Naive thymus-derived CD8-positive, alpha-beta T cell (primary cell): ENCODE measurements at regions not wholly inside any gene's neighbourhood (a gene's known extent, or its start where the extent isn't known, plus 50 kb on each side); places are given as distances from the start of the nearest gene placed in this dataset.

Experiments used
- ATAC-seq, 2 donors: fragments of 150-1000 bp; cut with Tn5 transposase in 1 of 2; sonication (Bioruptor Pico), chemical (Tn5 transposase) in 1 of 2; 1 replicate in 1 of 2; 2 replicates in 1 of 2; pipeline ENCODE4 v1.10.0; 2021; ENCODE audit warnings: mild to moderate bottlenecking in 2 of 2, moderate library complexity in 2 of 2
- POLR2A ChIA-PET: fragments of 350-600 bp; sonication (Branson Sonifier 250); formaldehyde crosslinking; loops from one replicate; lab custom pipeline; 2021; ENCODE audit warnings: antibody characterized with exemption; lab: Charles Lee
- DNase-seq, 10 donors: peaks; one replicate each; pipeline versions ENCODE4 v3.0.0 to v3.0.0-alpha.2; 2020 to 2022
- H3K27ac Mint-ChIP-seq, 10 donors: one replicate each; pipeline ENCODE4 v1.8.0; 2020 to 2022; ENCODE audit warnings: mild to moderate bottlenecking in 10 of 10, mixed read lengths in 10 of 10, moderate library complexity in 4 of 10, inconsistent platforms in 1 of 10
- H3K27me3 Mint-ChIP-seq, 5 donors: one replicate each; pipeline ENCODE4 v1.8.0; 2021 to 2022; ENCODE audit warnings: mixed read lengths in 5 of 5
- H3K36me3 Mint-ChIP-seq, 3 donors: one replicate each; pipeline ENCODE4 v1.8.0; 2020 to 2022; ENCODE audit warnings: mixed read lengths in 3 of 3, mild to moderate bottlenecking in 2 of 3, inconsistent platforms in 1 of 3
- H3K4me1 Mint-ChIP-seq, 4 donors: one replicate each; pipeline ENCODE4 v1.8.0; 2021 to 2022; ENCODE audit warnings: mixed read lengths in 4 of 4
- H3K4me3 Mint-ChIP-seq, 10 donors: one replicate each; pipeline ENCODE4 v1.8.0; 2020 to 2022; ENCODE audit warnings: mild to moderate bottlenecking in 10 of 10, mixed read lengths in 10 of 10, moderate library complexity in 6 of 10, inconsistent platforms in 1 of 10
- H3K9me3 Mint-ChIP-seq, 9 donors: one replicate each; pipeline ENCODE4 v1.8.0; 2020 to 2022; ENCODE audit warnings: mixed read lengths in 9 of 9, mild to moderate bottlenecking in 3 of 9, inconsistent platforms in 1 of 9, moderate library complexity in 1 of 9

DNA sequence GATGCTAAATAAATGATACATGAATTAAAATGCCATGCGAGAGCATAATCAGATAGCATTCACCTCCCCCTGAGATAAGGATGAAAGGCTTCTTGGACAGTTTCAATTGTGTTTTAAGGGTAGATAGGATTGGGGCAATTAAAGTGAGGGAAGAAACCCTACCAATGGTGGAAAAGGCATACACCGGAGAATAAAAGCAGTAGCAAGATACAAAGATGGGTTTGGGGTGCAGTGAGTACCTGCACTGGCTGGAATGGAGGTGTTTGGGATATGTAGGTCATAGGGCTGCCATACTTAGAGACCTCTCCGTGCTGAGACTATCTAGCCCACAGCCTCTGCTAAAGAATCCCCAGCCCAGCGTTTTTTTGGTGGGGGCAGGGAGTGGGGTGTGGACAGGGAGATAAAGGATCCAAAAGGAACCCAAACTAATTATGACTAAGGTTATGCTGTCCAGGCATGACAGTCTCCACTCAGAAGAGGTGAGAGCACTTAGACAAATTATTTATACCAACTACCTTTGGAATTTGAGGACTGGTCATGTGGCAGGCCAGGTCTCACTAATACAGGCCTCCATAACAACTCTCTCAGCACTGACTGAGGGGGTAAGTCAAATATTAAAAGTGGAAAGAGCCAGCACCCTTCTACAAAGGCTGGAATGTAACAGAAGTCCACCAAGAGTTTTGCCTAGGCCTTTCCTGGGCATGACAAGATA is 280.8 kb downstream of the ADGB start:
- Mint-ChIP-seq H3K27ac (no peak overlapping the region), H3K36me3 (no peaks in the 10 kb centered on the region), H3K4me3 (no peak overlapping the region)

DNA sequence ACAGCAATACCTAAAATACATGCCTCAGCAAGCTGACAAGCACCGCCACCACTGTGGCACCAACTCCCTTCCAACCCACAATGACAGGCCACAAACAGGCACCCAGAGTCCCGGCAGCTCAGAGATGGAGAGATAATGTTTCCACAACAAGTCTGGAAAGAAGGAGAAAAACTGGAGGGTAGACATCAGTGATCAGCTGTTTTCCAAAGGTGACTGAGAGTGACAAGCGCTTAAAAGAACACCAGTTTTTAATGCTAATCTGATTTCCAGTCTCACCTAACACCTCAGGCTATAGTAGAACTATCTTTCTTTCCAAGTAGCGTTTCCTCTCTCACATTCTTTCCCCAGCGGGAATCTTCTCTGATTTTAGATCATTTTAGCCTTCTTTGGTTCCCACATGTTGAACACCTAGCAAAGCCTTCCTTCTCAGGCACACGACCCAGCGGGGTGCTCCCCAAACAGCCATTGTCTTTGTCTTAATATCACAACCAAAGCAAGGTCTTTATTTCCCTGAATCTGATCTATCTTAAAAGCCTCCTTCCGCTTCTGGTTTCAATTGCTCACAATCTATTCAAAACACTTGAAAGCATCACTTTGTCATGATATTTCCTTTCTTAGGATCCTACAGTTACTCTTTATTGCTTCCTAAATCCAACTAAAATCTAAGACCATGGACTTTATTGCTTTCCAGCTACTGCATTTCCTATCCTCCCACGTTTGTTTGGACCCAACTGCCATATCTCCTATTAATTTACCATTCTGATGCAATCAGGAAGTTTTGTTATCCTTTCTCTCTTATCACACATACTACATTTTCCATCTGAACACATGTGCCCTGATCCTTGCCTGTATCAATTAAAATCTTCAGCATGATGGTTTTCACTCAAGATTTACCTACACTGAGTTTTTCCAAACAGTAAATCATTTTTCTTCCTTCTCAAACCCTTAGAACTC is 282.7 kb downstream of the ADGB start:
- no peaks in the 10 kb centered on the region for H3K36me3 Mint-ChIP-seq
- ATAC-seq (no peak), DNase-seq (no peak)
- POLR2A ChIA-PET, result no interaction called here
- no peak overlapping the region for H3K4me3 Mint-ChIP-seq
- H3K27ac Mint-ChIP-seq, result no peak overlapping the region
- H3K9me3 Mint-ChIP-seq, result no peaks in the 10 kb centered on the region
- peaks cover 0 to 12% (median 3%) of the 10 kb centered on the region in 4 donors for H3K4me1 Mint-ChIP-seq
- H3K27me3 Mint-ChIP-seq, result peaks cover 0 to 14% (median 4%) of the 10 kb centered on the region in 5 donors

More for the DNA sequence above, 280.8 kb downstream of the ADGB start:
- POLR2A ChIA-PET, result no interaction called here
- H3K27me3 Mint-ChIP-seq, result peaks cover 0 to 14% (median 1%) of the 10 kb centered on the region in 5 donors
- DNase-seq (no peak), ATAC-seq (no peak)
- H3K4me1 Mint-ChIP-seq, result peaks cover 0 to 16% (median 5%) of the 10 kb centered on the region in 4 donors
- H3K9me3 Mint-ChIP-seq, result no peaks in the 10 kb centered on the region

DNA sequence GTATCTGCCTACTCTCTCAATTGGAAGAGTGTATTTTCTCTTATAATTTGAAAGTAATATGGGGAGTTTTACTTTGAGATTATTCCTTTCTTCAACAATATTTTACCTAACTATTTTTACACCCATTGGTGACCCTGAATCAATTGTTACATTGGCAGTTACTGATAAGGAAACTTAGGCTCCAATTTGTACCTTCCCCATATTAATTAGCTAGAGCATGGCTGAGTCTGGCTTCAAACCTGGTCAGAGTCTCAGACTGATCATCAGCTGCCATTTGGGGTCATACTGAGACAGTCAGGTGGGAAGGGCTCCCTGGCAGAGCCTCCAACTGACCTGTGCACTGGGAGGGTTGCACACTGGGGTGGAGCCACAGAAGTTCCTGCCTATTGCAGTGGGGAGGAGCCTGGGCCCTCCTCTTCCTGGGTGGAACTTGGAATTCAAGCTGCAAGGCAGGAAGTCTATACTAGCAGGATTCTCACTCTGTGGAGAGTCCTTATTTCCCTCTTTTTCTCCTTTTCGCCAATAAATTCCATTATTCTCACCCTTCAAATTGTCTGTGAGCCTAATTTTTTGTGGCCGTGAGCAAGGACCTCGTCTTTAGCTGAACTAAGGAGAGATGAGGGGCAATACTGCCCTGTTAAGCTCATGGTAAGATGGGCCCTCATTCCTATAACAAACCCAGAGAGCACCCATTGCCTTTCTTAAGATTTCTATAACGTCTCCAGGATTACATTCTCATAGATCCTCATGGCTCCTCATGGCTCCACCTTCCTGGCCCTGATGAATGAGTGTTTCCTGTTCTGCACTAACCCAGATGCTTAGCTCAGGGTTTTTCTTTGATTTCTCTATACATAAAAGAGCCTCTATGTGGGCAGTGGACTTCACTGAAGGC is 285.1 kb downstream of the ADGB start:
- no peaks in the 10 kb centered on the region for H3K9me3 Mint-ChIP-seq
- no peaks in the 10 kb centered on the region for H3K36me3 Mint-ChIP-seq
- DNase-seq, result no peak
- no peak overlapping the region for H3K27ac Mint-ChIP-seq
- no peak overlapping the region for H3K4me3 Mint-ChIP-seq
- no peak for ATAC-seq
- peaks cover 0 to 11% (median 4%) of the 10 kb centered on the region in 5 donors for H3K27me3 Mint-ChIP-seq
- POLR2A ChIA-PET, result no interaction called here
- peaks cover 0 to under 1% (median 0%) of the 10 kb centered on the region in 4 donors for H3K4me1 Mint-ChIP-seq

DNA sequence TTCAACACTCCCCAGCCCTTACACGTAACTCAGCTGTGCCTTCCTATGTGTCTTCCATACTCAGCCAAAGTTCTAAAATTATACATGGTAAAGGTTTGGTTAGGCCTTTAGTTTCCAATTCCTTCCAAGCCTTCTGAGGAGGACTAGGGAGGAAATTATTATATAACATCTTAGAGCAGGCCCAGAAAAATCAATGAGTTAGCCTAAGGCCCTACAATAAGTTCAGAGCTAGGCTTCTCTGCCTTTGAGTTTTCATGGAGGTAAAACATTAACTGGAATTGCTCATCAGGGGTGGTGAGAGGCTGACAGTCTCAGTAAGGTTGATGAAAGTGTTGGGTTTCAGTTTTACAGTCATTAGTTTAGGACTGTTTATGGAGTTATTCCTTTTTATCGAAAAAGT is 286.0 kb downstream of the ADGB start:
- Mint-ChIP-seq H3K4me3 (no peak overlapping the region), H3K27me3 (peaks cover 0 to 5% (median 3%) of the 10 kb centered on the region in 5 donors), H3K4me1 (no peaks in the 10 kb centered on the region), H3K9me3 (no peaks in the 10 kb centered on the region), H3K27ac (no peak overlapping the region), H3K36me3 (no peaks in the 10 kb centered on the region)
- no peak for DNase-seq
- POLR2A ChIA-PET, result no interaction called here
- no peak for ATAC-seq

DNA sequence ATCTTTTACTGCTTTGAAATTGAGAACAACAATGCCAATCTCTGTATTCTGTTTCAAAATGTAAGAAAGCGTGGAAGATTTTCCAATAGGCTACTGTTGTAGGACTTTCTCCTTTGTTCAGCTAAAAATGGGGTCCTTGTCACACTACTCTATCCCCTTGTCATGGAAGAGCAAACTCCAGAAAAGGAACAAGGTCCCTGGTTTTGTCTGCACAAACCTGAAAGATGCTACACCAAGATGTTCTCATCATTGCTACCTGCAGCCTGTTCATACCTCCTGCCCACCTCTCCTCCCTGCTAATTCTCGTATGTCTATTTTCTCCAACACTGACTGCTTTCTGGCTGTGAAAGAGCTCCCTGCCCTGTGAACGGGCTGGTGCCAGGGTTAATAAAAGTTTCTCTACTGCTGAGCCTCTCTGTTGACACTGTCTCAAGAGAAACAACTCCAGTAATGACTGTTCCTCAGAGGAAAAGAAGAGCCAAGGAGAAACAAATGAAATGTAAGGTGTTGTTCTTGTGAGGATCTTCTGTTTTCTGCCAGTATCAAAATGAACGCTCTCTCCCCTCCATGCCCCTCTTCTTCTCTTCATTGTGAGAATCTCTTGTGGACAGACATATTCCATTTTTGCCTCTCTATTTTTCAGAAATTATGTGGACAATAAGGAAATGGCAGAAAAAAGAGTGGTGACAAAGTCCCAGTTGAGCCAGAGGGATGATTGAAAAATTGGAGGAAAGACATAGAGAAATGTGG is 287.1 kb downstream of the ADGB start:
- no peaks in the 10 kb centered on the region for H3K4me1 Mint-ChIP-seq
- ATAC-seq (no peak), DNase-seq (no peak)
- no peak overlapping the region for H3K4me3 Mint-ChIP-seq
- H3K36me3 Mint-ChIP-seq, result no peaks in the 10 kb centered on the region
- H3K9me3 Mint-ChIP-seq, result no peaks in the 10 kb centered on the region
- POLR2A ChIA-PET, result no interaction called here
- peaks cover 0 to 5% (median 3%) of the 10 kb centered on the region in 5 donors for H3K27me3 Mint-ChIP-seq
- no peak overlapping the region for H3K27ac Mint-ChIP-seq

GRCh38 chr6:146886587-146887446 is 288.0 kb downstream of the ADGB start:
- POLR2A ChIA-PET, result no interaction called here
- Mint-ChIP-seq H3K27ac (no peak overlapping the region), H3K4me3 (no peak overlapping the region), H3K4me1 (no peaks in the 10 kb centered on the region), H3K36me3 (no peaks in the 10 kb centered on the region), H3K27me3 (peaks cover 0 to 4% (median 2%) of the 10 kb centered on the region in 5 donors), H3K9me3 (no peaks in the 10 kb centered on the region)
- DNase-seq, result no peak
- no peak for ATAC-seq

DNA sequence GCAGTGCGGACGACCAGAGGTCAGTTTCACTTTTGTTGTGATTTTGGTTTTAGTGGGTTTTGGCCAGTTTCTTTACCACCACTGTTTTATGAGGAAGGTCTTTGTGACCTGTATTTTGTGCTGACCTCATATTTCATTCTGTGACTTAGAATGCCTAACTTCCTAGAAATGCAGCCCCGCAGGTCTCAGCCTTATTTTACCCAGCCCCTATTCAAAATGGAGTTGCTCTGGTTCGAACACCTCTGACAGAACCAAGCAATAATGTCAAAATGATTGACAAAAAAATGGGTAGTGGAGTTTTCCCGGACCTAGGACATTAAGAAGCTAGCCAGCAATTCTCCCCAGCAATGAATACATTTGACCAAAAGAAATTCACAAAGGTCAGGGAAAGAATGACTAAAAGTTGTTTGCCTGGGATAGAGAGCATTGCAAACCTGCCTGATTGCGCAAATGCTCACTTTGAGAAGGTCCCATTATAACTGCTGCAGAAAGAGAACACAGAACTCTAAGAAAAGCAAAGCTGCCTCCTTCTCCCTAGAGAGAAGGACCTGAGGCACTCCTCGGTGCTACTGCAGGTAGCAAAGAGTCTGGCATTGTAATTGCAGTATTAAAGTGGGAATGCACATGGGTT is 288.8 kb downstream of the ADGB start:
- no peak overlapping the region for H3K27ac Mint-ChIP-seq
- no peak for DNase-seq
- H3K27me3 Mint-ChIP-seq, result peaks cover 0 to 4% (median 0%) of the 10 kb centered on the region in 5 donors
- H3K36me3 Mint-ChIP-seq, result no peaks in the 10 kb centered on the region
- H3K4me3 Mint-ChIP-seq, result no peak overlapping the region
- H3K9me3 Mint-ChIP-seq, result no peaks in the 10 kb centered on the region
- H3K4me1 Mint-ChIP-seq, result no peaks in the 10 kb centered on the region
- ATAC-seq, result no peak
- POLR2A ChIA-PET, result no interaction called here

DNA sequence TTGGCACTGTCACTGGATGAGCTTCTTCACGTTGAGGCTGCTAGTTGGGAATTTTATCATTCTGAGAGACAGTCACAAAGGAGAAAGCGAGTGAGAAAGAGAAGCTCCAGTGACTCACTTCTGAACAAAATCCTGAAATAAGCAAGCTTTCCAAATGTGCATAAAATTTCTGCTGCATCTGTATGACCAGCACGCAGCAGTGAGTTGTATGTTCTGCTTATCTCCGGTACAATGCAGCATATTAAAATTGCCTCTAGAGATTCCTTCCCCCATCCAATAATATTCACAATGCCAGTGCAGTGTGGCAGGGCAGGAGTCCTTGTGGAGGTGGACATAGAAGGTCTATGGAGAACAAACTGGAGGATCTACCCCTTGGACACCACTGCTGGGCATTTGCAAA is 290.5 kb downstream of the ADGB start:
- H3K27me3 Mint-ChIP-seq, result peaks cover 0 to 6% (median 3%) of the 10 kb centered on the region in 5 donors
- H3K36me3 Mint-ChIP-seq, result no peaks in the 10 kb centered on the region
- no peak overlapping the region for H3K4me3 Mint-ChIP-seq
- DNase-seq (no peak), ATAC-seq (no peak)
- H3K4me1 Mint-ChIP-seq, result no peaks in the 10 kb centered on the region
- POLR2A ChIA-PET, result no interaction called here
- no peaks in the 10 kb centered on the region for H3K9me3 Mint-ChIP-seq
- H3K27ac Mint-ChIP-seq, result no peak overlapping the region

DNA sequence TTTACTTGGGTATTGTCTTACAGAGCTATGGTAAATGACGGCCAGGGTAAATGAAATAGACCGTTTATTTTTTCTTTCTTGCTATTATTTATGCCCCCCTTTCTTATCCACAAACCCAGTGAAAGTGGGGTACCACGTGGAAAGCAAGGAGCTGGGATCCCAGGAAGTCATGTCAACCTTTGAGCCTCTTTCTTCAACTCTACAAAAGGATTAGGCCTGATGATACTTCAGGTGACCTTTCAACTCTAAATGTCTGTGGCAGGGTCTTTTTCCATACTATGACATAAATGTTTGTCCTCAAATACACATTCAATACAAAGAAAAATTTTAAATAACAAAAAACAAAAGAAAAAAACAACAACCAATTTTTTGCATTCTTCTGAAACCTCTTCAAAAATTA is 291.4 kb downstream of the ADGB start:
- POLR2A ChIA-PET, result no interaction called here
- no peaks in the 10 kb centered on the region for H3K4me1 Mint-ChIP-seq
- H3K36me3 Mint-ChIP-seq, result no peaks in the 10 kb centered on the region
- H3K27ac Mint-ChIP-seq, result no peak overlapping the region
- H3K4me3 Mint-ChIP-seq, result no peak overlapping the region
- H3K9me3 Mint-ChIP-seq, result no peaks in the 10 kb centered on the region
- H3K27me3 Mint-ChIP-seq, result peaks cover 2 to 13% (median 10%) of the 10 kb centered on the region in 5 donors
- ATAC-seq (no peak), DNase-seq (no peak)

GRCh38 chr6:146890644-146891434 is 292.1 kb downstream of the ADGB start:
- Mint-ChIP-seq H3K4me1 (no peaks in the 10 kb centered on the region), H3K27me3 (peaks cover 2 to 17% (median 10%) of the 10 kb centered on the region in 5 donors), H3K9me3 (no peaks in the 10 kb centered on the region), H3K36me3 (no peaks in the 10 kb centered on the region), H3K4me3 (no peak overlapping the region), H3K27ac (no peak overlapping the region)
- DNase-seq, result no peak
- POLR2A ChIA-PET, result interaction anchor here (0.5 kb wide), 1 partner anchor 571 kb away, joined by 5 read pairs; no protein-coding TSS in a partner anchor
- ATAC-seq, result no peak
